Hepatocyte (in vitro differentiated cells): ENCODE measurements at regions not wholly inside any gene's neighbourhood (a gene's known extent, or its start where the extent isn't known, plus 50 kb on each side); places are given as distances from the start of the nearest gene placed in this dataset.

Experiments
- EZH2 ChIP-seq: fragments of 200-600 bp; sonication (generic); IDR thresholded peaks from 2 replicates; pipeline ENCODE4 v1.6.1; 2016; ENCODE audit warnings: antibody characterized with exemption, mild to moderate bottlenecking, borderline replicate concordance
- EZH2phosphoT487 ChIP-seq: fragments of 200-600 bp; sonication (generic); IDR thresholded peaks from one replicate; pipeline ENCODE4 v1.6.1; 2018; ENCODE audit warnings: antibody characterized with exemption, mild to moderate bottlenecking, low read depth, moderate library complexity; ENCODE audit not compliant: unreplicated experiment, severe bottlenecking
- TF ChIP-seq, protein P1 (sequence below): fragments of 200-600 bp; sonication (generic); IDR thresholded peaks from 2 replicates; pipeline ENCODE4 v1.5.1; 2016; ENCODE audit warnings: antibody characterized with exemption, mild to moderate bottlenecking; ENCODE audit not compliant: poor library complexity

DNA sequence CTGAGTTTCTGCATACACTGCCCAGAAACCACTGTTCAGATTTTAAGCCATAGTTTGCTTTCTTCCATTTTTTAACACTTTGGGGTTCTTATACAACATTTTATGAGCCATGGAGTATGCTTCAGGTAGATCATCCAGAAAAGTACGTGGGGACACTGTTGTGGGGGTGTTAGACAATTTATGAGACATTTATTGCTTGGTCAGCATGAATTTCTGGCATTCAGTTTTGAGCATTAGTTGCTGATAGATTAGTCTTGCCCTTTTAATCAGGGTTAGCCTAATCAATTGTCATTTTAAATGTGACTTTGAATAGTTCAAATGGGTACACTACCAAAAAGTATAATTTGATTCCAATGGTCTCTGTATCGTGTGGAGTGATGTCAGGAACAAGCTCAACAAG, 434.9 kb downstream of the GPM6A start:
- TF ChIP-seq EZH2 (no peak), EZH2phosphoT487 (no peak)
- TF ChIP-seq, protein P1, sequence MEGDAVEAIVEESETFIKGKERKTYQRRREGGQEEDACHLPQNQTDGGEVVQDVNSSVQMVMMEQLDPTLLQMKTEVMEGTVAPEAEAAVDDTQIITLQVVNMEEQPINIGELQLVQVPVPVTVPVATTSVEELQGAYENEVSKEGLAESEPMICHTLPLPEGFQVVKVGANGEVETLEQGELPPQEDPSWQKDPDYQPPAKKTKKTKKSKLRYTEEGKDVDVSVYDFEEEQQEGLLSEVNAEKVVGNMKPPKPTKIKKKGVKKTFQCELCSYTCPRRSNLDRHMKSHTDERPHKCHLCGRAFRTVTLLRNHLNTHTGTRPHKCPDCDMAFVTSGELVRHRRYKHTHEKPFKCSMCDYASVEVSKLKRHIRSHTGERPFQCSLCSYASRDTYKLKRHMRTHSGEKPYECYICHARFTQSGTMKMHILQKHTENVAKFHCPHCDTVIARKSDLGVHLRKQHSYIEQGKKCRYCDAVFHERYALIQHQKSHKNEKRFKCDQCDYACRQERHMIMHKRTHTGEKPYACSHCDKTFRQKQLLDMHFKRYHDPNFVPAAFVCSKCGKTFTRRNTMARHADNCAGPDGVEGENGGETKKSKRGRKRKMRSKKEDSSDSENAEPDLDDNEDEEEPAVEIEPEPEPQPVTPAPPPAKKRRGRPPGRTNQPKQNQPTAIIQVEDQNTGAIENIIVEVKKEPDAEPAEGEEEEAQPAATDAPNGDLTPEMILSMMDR: no peak
